Endodermal cell (in vitro differentiated cells): ENCODE measurements at regions not wholly inside any gene's neighbourhood (a gene's known extent, or its start where the extent isn't known, plus 50 kb on each side); places are given as distances from the start of the nearest gene placed in this dataset.
A peak's percentile ranks its signal among the peaks of the same experiment; 100 is the strongest.

ENCODE experiments used
- DNase-seq: peaks from one replicate; pipeline ENCODE4 v3.0.0-alpha.2; 2017
- H3K27ac ChIP-seq: 2 replicates; pipeline ENCODE4 v1.5.1; 2013; ENCODE audit warnings: mild to moderate bottlenecking, low read depth, low read length, moderate library complexity
- H3K27me3 ChIP-seq: 2 replicates; pipeline ENCODE4 v1.6.1; 2013; ENCODE audit warnings: mild to moderate bottlenecking, low read length, moderate library complexity; ENCODE audit not compliant: insufficient read depth, control insufficient read depth, poor library complexity, severe bottlenecking
- H3K36me3 ChIP-seq: 2 replicates; pipeline ENCODE4 v1.7.0; 2013; ENCODE audit warnings: mild to moderate bottlenecking, low read length, moderate library complexity; ENCODE audit not compliant: control insufficient read depth, insufficient read depth
- H3K4me1 ChIP-seq: one replicate; pipeline ENCODE4 v1.7.0; 2013; ENCODE audit warnings: low read length; ENCODE audit not compliant: control insufficient read depth, insufficient read depth
- H3K4me3 ChIP-seq: 2 replicates; pipeline ENCODE4 v1.5.1; 2013; ENCODE audit warnings: mild to moderate bottlenecking, low read length, moderate library complexity
- H3K9ac ChIP-seq: 2 replicates; pipeline ENCODE4 v1.6.1; 2013; ENCODE audit warnings: mild to moderate bottlenecking, low read length, moderate library complexity; ENCODE audit not compliant: poor library complexity, severe bottlenecking; ENCODE audit errors: extremely low read depth
- H3K9me3 ChIP-seq: 2 replicates; pipeline ENCODE4 v1.6.1; 2013; ENCODE audit warnings: mild to moderate bottlenecking, low read length, moderate library complexity; ENCODE audit not compliant: control insufficient read depth
- H3K27ac Mint-ChIP-seq: 2 replicates; pipeline ENCODE4 v1.8.0; 2020; ENCODE audit warnings: mixed read lengths
- H3K27me3 Mint-ChIP-seq: 2 replicates; pipeline ENCODE4 v1.8.0; 2021; ENCODE audit warnings: mild to moderate bottlenecking, mixed read lengths; ENCODE audit not compliant: insufficient read depth
- H3K36me3 Mint-ChIP-seq: 2 replicates; pipeline ENCODE4 v1.8.0; 2020; ENCODE audit warnings: low read depth, mixed read lengths
- H3K4me1 Mint-ChIP-seq: 2 replicates; pipeline ENCODE4 v1.8.0; 2020; ENCODE audit warnings: mixed read lengths
- H3K4me3 Mint-ChIP-seq: 2 replicates; pipeline ENCODE4 v1.8.0; 2020; ENCODE audit warnings: mild to moderate bottlenecking, moderate library complexity, mixed read lengths
- H3K9me3 Mint-ChIP-seq: 2 replicates; pipeline ENCODE4 v1.8.0; 2020; ENCODE audit warnings: mild to moderate bottlenecking, mixed read lengths
- CTCF ChIP-seq: fragments of 200-600 bp; sonication (generic); conservative IDR thresholded peaks from 2 replicates; pipeline ENCODE4 v1.5.0; 2021; ENCODE audit warnings: antibody characterized with exemption, mild to moderate bottlenecking
- WGBS, 2 experiments: methylation state at CpG; one replicate each; pipeline versions ENCODE4 v1.1.5 to v1.1.7; 2013; ENCODE audit warnings: missing lambda C conversion rate in 2 of 2, mixed read lengths in 1 of 2; ENCODE audit not compliant: insufficient coverage in 1 of 2, insufficient read length in 1 of 2; 5-methylcytosine and 5-hydroxymethylcytosine counted together

DNA sequence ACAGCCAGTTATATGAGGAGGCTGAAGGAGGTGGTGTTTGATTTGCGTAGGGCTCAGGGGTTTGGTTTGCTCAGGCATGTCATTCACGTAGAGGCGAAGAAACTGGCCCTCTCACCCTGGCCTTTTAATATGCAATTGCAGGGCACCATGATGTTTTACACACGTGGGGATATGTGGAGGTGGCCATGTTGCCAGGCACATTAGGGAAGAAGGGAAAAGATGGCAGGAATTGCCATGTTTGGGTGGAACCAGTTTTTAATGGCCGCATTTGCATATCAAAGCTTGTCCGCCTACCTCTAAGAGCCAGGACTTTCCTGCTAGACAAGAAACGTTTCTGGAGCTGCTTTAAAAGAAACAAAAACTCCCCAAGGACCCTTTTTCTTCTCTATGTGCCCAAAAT, 1483.7 kb upstream of the GOT2 start:
- Mint-ChIP-seq H3K4me3 (no peak overlapping the region), H3K27me3 (no peaks in the 10 kb centered on the region), H3K9me3 (peaks cover 21% of the 10 kb centered on the region), H3K36me3 (no peaks in the 10 kb centered on the region), H3K27ac (no peak overlapping the region), H3K4me1 (peaks cover 28% of the 10 kb centered on the region)
- Histone ChIP-seq H3K9me3 (peaks cover 21% of the 10 kb centered on the region), H3K36me3 (no peaks in the 10 kb centered on the region), H3K9ac (no peak overlapping the region), H3K27me3 (no peaks in the 10 kb centered on the region), H3K4me1 (peaks cover 13% of the 10 kb centered on the region), H3K27ac (no peak overlapping the region), H3K4me3 (no peak overlapping the region)
- 79 to 81% methylated on average over 6 to 7 of the region's 7 CpGs for WGBS, 2 experiments
- TF ChIP-seq CTCF: no peak
- peak; percentile 51 for DNase-seq

DNA sequence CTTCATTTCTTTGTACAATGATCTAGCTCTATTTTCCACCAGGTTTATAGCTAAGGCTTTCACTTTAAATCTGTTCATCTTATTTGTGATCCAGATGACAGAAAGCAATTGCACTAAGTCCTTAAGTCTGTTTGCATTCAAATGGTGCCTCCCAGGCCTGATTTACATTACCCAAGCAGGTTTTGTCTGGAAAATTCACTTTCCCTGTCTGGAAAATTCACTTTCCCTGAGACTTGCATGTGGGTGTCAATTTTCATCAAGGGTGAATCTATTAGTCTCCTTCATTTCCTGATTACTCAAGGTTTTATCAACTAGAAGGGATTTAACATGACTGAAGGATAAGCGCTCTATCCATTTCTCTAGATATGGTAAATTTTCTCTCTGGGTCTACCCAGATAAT, 1480.2 kb upstream of the GOT2 start:
- WGBS, 2 experiments: 78 to 100% methylated on average over 1 of the region's 1 CpG
- no peaks in the 10 kb centered on the region for H3K36me3 Mint-ChIP-seq
- Histone ChIP-seq H3K4me1 (peaks cover 13% of the 10 kb centered on the region), H3K36me3 (no peaks in the 10 kb centered on the region), H3K27ac (no peak overlapping the region), H3K27me3 (no peaks in the 10 kb centered on the region), H3K4me3 (no peak overlapping the region), H3K9me3 (peaks cover 14% of the 10 kb centered on the region), H3K9ac (no peak overlapping the region)
- peaks cover 29% of the 10 kb centered on the region for H3K4me1 Mint-ChIP-seq
- TF ChIP-seq CTCF: no peak
- no peaks in the 10 kb centered on the region for H3K27me3 Mint-ChIP-seq
- H3K4me3 Mint-ChIP-seq: no peak overlapping the region
- H3K27ac Mint-ChIP-seq: no peak overlapping the region
- DNase-seq: no peak
- peaks cover 3% of the 10 kb centered on the region for H3K9me3 Mint-ChIP-seq

DNA sequence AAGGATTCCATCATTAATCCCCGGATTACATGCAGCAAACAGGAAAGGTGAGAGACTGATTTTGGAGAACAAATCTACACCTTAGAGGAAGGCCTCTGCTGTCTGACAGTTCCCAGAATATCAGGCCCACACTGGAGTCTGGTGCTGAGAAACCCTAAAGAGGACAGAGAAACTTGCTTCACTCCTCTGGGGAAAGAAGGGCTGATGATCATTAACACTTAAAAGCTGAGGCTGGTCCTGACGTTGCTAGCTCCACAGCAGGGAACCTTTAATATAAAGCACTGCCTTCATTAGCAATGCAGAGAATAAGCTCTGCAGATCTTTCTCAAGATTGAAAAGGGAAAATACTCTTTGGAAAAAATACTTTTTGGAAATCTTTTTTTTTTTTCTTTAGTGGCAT, 1472.4 kb upstream of the GOT2 start:
- no peaks in the 10 kb centered on the region for H3K27me3 Mint-ChIP-seq
- H3K27ac Mint-ChIP-seq: peak overlapping the region; percentile 78
- no peaks in the 10 kb centered on the region for H3K36me3 Mint-ChIP-seq
- H3K27me3 ChIP-seq: no peaks in the 10 kb centered on the region
- no peak overlapping the region for H3K9ac ChIP-seq
- no peak for TF ChIP-seq CTCF
- H3K4me1 ChIP-seq: peaks cover 15% of the 10 kb centered on the region
- H3K4me3 Mint-ChIP-seq: peak overlapping the region; percentile 12
- no peaks in the 10 kb centered on the region for H3K9me3 Mint-ChIP-seq
- peak; percentile 60 for DNase-seq
- no peak overlapping the region for H3K4me3 ChIP-seq
- H3K36me3 ChIP-seq: no peaks in the 10 kb centered on the region
- WGBS, 2 experiments: 0 to 18% methylated on average over 1 to 2 of the region's 2 CpGs
- peaks cover 46% of the 10 kb centered on the region for H3K4me1 Mint-ChIP-seq
- no peak overlapping the region for H3K27ac ChIP-seq
- H3K9me3 ChIP-seq: peaks cover 8% of the 10 kb centered on the region
